NCI-H82 treated with DMSO at 0.1 percent for 48 hours (cell line): ENCODE measurements at regions not wholly inside any gene's neighbourhood (a gene's known extent, or its start where the extent isn't known, plus 50 kb on each side); places are given as distances from the start of the nearest gene placed in this dataset.
"Not testable (repeated sequence)": the region's sequence is repeated elsewhere in the genome, so short reads cannot be mapped to it uniquely, and the experiment has no call there.

ENCODE experiments used
- DNase-seq: peaks from one replicate; lab custom pipeline; 2025; ENCODE audit not compliant: unreplicated experiment; lab: John Stamatoyannopoulos, UW

DNA sequence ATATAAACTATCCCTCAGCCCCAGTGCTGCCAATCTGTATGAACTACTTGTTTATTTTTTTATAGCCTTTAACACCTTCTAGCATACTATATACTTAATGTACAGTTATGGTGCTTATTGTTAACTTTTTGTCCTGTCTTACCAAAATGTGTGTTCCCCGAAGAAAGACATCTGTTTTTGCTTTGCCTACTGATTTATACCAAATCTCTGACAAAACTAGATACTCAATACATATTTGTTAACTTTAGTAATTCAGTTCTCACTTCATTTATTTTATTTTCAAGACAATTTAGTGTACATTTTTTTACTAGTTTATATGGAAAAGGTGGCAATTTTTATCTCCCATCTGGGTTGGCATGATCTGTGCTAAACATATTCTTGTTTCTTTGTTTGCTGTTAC lies 824.3 kb upstream of the ATXN8OS start:
- DNase-seq, result no peak

DNA sequence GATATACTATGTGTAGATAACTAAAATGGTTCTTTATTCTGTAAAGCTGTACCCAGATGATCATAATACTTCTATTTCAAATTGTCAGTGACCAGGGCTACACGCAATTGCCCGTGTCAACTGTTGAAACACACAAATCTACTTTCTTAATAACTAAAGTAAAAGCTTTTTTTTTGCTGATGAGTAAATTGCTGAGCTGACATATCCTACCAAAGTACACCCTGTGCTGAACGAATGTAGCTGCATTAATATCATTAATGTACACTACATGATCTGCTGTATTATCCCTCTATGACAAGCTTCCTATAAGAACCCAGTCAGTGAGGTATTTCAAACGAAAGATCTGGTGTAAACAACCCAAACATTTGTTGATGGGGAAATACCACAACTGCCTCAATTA lies 827.2 kb upstream of the ATXN8OS start:
- no peak for DNase-seq

DNA sequence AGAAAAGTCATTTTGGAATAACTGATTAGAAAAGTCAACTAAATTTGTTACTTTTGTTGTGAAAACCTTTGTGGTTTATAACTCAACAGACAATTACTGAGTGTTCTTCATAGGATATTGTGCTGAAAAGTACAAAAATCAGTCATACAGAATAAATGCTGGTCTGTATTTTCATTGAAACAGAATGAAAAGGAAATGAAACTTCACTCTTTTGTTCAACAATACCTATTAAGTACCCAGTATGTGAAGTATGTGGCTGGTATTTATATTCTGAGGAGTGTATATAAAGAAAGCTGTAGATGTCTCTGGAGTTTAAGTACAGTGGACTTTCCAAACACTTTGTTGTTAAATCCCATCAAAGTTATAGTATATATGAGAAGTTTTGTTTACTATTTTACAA lies 828.4 kb upstream of the ATXN8OS start:
- no peak for DNase-seq

DNA sequence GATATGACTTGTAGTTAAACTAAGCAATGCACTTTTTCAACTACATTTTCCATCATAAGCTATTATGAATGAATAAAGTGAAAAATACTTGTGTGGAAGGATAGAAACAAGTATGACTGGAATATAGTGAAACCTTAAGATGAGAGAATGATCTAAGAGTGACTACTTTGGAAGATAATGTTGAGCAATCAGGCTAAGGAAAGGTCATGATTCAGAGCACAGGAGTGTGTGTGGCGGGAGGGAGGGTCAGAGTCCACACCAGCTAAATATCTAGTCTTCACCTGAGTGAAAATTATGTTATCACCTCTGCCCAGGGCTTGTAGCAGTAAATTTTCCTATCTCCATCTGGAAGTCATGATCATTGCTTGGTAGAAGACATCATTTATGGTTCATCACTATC lies 833.4 kb upstream of the ATXN8OS start:
- DNase-seq, result no peak

DNA sequence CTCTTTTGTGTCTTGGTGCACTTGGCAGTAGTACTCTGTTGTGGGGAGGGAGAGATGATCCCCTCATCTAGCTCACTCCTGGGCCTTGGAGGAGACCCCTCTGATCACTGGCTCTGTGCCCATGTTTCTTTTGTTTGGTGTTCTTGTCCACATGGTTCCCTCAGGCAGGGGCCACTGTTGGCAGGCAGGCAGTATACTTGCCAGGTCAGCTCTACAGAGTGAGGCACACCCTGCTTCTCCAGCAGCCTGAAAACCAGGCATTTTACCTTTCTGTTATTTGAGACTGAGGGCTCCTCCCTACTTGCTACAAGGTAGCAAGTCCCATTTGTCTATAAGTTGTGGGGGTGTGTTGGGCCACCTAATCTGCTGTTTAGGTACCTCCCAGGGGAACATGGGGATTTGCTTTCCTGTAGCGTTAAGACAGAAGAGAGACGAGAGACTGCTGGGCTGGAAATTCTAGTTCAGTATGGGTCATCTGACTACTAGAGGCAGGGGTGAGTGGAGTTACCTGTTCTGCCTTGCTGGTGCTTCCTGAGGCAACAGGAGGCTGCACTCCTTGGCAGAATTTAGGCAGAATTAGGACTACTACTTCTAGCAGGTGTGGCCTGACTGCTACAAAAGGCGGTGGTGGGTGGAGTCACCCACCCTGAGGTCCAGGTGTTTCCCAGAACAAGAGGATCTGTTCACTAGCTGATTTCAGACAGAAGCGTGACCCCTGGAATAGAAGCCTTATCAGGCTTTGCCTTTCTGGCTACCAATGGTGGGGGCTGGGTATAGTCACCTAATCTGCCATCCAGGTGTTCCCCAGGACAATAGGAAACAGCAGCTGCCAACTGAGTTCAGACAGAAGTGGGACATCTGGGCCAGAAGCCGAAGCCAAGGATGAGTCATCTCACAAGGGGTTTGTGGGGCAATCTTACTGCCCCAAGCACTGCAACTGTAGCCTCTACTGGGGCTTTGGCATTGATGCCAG lies 843.0 kb upstream of the ATXN8OS start:
- no peak for DNase-seq

DNA sequence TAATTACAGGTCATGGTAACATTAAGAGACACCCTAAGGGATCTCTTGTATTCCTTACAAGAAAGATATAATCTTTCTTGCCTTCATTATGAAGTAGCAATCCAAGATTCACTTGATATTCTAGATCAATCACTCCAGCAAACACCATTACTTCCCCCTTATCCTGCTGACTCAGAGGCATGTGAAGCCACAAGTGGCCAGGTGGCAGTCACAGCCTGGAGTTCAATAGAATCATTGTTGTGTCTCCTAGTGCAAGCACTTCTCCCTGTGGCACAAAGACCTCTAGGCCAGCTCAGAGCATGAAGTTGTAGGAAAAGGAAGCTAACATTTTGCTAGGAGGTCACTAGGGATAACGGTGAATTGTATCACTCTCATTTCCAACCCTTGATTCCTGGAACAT lies 864.3 kb upstream of the ATXN8OS start:
- no peak for DNase-seq

DNA sequence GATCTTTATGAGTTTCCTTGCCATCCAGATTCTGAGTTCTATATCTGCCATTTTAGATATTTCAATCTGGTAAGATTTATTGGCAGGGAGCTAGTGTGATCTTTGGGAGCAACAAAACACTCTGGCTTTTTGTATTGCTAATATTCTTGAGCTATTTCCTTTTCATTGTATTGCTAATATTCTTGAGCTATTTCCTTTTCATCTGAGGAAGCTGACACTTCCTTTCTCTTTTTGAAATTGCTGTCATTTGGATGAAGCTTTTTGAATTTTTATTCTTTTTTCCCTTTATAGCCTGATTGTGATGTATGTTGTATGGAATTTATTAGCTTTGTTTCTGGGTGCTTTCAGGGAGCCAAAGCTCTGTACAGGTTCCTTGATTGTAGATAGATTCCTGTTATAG lies 873.5 kb upstream of the ATXN8OS start:
- no peak for DNase-seq

DNA sequence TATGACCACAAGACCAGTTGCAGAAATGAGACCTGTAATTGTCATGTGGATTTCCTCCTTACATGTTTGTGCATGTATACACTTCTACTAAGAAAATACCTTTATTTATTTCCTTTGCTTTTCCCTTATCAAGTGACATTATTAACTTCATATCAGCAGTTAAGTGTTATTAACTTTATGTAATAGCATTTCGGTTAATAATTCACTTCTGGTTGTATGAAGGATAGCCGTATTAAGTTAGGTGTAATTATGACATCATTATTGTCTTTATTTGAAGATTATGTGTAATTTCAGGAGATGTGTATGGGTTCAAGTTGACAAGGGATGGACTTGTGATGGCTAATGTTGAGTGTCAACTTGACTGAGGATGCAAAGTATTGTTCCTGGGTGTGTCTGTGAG lies 881.2 kb upstream of the ATXN8OS start:
- DNase-seq, result no peak

DNA sequence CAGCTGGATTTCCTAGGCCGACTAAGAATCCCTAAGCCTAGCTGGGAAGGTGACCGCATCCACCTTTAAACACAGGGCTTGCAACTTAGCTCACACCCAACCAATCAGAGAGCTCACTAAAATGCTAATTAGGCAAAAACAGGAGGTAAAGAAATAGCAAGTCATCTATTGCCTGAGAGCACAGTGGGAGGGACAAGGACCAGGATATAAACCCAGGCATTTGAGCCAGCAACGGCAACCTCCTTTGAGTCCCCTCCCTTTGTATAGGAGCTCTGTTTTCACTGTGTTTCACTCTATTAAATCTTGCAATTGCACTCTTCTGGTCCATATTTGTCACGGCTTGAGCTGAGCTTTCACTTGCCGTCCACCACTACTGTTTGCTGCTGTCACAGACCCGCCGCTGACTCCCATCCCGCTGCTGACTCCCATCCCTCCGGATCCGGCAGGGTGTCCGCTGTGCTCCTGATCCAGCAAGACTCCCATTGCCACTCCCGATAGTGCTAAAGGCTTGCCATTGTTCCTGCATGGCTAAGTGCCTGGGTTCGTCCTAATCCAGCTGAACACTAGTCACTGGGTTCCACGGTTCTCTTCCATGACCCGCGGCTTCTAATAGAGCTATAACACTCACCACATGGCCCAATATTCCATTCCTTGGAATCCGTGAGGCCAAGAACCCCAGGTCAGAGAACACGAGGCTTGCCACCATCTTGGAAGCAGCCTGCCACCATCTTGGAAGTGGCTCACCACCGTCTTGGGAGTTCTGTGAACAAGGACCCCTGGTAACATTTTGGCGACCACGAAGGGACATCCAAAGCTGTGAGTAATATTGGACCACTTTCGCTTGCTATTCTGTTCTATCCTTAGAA lies 885.8 kb upstream of the ATXN8OS start:
- not testable (repeated sequence) for DNase-seq

DNA sequence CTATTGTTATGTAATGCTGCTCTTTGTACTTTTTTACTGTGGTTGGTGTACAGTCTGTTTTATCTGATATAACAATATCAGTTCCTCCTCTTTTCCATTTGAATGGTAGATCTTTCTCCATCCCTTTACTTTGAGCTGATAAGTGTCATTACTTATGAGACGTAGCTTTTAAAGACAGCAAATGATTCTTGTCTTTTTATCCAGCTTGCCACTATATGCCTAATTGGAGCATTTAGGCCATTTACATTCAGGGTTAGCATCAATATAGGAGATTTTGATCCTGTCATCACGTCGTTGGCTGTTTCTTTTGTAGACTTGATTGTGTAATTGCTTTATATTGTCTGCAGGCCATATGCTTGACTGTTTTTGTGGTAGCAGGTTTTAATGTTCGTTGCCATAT lies 894.2 kb upstream of the ATXN8OS start:
- no peak for DNase-seq

DNA sequence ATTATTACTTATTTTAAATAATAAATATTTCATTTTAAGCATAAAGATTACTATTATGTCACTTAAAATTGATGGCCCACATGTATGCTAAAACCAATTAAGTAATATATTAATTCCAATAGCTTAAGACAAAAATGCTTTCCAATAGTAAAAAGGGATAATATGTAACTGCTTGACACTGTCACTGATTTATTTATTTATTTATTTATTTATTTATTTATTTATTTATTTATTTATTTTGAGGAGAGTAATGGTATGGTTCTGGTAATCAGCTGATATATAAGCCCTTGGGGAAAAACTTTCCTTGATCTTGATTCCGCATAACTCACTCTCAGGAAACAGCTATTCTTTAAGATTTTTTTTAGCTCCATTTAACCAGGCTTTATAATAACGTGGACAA lies 903.0 kb upstream of the ATXN8OS start:
- DNase-seq, result no peak

DNA sequence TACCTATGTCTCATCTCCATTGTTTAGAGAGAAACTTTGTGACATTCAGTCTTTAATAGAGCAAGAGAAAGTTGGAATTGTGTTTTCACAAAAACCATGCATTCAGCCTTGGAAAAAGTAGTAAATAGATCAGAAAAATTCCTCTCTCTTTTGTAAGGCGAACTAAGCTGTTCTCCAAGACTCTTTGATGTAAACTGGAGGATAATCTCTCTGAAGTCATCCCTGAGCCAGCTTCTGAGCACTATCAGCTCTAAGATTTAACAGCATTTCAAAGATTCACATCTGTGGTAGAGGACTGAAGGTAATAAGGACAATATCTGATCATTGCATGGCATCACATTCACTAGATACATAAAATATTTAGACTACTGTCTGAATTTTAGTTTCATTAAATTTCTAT lies 904.6 kb upstream of the ATXN8OS start:
- peak; percentile 71 for DNase-seq

DNA sequence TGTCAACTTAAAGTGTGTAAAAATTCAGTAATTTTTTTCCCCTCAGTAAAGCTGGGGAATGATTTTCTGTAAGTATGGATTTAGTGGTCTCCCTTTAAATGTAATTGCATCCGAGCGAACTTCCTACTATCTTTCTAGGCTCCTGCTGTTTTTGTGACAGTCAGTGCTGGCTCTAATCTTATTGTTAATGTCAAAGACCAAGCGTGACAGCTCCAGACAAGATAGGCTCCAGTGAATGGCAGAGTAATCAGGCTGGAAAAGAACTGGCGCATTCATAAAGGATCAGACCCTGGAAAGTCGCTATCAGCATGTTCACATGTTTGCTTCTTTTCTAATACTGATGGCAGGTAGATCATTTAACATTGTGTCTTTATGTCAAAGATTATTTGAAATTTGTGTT lies 908.0 kb upstream of the ATXN8OS start:
- DNase-seq, result peak; percentile 98

DNA sequence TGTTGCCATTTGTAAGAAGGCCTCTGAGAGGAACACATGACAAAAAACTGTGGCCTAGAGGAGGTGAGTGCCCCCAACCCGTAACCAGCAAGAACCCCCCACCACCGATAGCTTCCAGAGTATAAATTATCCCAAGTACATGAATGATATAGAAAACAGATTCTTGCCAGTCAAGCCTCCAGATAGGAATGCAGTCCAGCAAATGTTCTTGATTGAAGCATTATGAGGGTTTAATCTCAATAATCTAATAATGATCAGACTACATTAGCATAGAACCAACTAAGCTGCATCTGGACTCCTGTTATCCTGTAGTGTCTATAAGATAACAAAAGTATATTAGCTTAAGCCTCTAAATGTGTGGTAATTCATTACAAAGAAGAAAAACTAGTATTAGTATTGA lies 908.9 kb upstream of the ATXN8OS start:
- DNase-seq, result peak; percentile 96

DNA sequence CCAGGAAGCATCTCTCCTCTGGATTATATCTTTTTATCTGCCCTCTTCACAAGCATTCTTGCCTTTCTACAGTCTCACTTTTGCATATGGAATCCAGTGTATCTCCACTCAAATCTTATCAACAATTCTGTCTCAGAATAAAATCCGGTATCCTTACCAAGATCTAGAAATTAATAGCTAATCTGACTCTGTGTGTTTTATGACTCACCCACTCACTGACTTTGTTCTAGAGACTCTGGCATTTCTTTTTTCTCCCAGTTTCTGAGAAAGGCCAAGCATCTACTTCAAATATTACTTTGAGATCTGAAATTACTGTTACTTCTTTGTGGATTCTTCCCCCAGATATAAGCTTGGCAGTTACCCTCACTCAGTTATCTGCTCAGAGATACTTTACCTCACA lies 913.5 kb upstream of the ATXN8OS start:
- DNase-seq, result no peak

DNA sequence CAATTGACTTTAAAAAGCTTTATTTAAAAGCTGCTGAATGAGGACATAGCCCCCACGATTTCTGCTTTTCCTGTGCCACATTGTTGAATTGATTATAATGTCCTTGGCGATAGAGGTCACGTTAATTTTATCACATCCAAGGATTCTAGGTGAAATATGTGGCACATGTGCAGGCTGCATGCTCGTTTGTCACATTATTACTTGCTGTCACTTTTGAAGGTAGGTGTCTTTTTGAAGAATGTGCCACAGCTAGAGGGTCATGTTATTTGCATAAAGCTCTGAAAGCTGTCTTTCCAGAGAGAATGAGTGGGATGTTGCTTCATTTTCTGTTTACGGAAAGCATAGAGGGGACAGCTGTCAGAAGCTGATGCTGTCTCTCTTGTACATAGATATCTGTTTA lies 927.6 kb upstream of the ATXN8OS start:
- no peak for DNase-seq

DNA sequence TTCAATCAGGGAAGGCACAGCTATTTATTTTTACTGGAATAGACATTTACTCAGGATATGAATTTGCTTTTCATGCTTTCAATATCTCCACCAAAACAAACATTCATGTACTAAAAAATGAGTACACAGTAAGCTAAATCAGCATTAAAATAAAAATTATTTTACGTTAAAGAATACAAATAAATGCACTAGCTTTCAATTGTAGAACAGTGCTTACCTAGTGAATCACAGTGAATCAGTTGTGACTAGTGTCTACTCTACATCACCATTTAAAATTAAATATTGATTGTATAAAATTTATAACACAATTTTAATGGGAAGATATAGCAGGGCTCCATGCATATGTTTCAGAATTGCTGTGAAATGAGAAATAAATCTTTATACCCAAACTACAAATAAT lies 929.6 kb upstream of the ATXN8OS start:
- DNase-seq, result no peak

DNA sequence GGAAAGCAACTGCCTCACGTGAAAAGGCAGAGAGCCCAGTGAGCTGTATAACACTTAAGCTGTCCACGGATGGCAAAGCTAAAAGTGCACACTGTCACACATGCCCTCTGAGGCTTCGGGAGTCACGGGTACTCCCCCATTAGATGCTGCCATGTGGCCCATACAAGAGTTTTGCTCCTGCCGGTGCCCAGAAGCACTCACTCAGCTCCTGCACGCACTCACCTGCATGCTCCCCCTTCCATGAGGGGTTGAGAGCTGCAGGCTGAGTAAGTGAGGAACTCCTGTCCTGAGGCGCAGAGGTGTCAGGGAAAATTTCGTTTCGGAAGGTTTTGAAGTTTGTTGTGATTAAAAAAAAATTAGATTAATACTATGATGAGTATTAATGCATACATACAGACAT lies 939.2 kb upstream of the ATXN8OS start:
- DNase-seq, result no peak

DNA sequence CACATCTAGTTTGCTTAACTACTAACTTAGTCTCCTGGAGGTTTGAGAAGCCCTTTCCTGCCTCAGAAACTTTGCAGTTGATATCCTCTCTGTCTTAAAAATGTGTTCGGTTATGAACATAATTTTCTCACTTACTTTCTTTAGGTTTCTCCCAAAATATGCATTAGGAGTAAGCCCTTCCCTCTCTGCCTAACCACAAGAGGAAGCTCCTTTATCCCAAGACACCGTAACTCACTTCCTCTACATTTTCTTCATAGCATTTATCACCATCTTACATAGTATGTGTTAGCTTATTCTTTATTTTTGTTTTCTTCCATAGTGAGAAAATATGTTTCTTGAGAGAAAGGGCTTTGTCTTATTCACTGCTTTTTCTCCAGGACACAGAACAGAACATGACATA lies 952.5 kb upstream of the ATXN8OS start:
- no peak for DNase-seq

DNA sequence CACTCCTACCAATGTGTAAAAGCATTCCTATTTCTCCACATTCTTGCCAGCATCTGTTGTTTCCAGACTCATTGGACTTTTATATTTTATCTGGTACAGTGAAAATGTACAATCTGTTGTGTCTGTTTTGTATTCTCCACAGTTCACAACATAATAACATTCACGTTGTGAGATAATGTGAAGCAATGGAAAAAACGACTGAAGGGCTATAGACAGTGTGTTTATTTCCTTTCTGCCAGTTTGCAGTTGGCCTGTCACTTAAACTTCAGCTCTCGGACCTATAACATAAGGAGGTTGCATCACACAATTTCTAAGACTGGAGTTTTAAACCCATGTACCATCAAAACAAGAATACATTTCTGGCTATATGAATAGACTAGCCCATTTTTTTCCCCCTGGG lies 965.5 kb upstream of the ATXN8OS start:
- DNase-seq, result no peak

DNA sequence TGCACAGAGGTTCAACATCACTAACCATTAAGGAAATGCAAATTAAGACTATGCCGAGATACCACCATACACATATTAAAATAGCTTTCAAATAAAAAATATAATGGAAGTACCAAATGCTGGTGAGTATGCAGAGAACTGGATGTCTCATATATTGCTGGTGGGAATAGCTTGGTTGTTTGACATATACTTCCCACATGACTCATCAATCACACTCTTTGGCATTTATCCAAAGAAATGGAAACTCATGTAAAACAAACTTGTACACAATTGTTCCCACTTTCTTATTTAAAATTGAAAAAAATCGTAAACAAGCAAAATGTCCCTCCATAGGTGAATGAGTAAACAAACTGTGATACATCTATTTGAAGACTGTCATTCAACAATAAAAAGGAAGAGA lies 982.6 kb upstream of the ATXN8OS start:
- no peak for DNase-seq

DNA sequence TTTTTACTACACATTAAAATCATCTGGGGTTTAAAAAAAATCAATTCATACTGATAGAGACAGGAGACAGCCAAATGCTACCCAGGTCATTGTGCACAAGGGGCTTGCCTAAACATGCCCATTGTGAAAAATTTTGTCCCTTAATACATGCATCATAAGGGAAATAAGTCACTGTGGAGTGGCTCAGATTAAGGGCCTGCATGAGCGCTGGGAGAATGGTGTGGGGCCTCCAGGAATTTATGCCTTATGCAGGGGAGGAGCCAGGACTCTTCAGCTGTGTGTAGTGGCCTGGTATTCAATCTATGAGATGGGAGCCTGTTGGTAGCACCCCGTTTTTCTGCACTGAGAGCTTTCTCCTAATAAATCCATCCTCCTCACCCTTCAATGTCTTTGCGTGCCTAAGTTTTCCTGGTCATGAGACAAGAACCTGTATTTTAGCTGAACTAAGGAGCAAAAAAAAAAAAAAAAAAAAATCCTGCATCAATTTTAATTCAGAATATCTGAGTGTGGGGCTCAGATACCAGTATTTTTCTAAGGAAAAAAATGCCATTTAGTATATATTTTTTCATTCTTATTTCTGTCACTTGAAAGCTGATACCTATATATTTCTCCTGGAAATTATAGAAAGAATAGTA lies 997.6 kb upstream of the ATXN8OS start:
- no peak for DNase-seq
